Heart right ventricle (tissue), 16 donors: ENCODE measurements at regions not wholly inside any gene's neighbourhood (a gene's known extent, or its start where the extent isn't known, plus 50 kb on each side); places are given as distances from the start of the nearest gene placed in this dataset.

Source experiments
- ATAC-seq, 8 donors: fragments of 200-7000 bp; cut with Tn5 transposase; one replicate each; pipeline ENCODE4 v1.9.1; 2020; ENCODE audit warnings: mild to moderate bottlenecking in 8 of 8, moderate library complexity in 8 of 8, moderate number of reproducible peaks in 1 of 8
- DNase-seq, 2 donors: peaks; one replicate each; pipeline ENCODE4 v3.0.0-alpha.2; 2020
- H3K27ac ChIP-seq, 10 donors: fragments of 200-600 bp; sonication (generic) in 2 of 10; one replicate each; pipeline versions ENCODE4 v1.5.0 to v1.8.0; 2020 to 2022; ENCODE audit warnings: mild to moderate bottlenecking in 3 of 10
- H3K27me3 ChIP-seq, 7 donors: fragments of 200-600 bp; one replicate each; pipeline ENCODE4 v1.8.0; 2021 to 2022; ENCODE audit warnings: mild to moderate bottlenecking in 2 of 7
- H3K36me3 ChIP-seq, 9 donors: fragments of 200-600 bp; sonication (generic) in 1 of 9; one replicate each; pipeline versions ENCODE4 v1.5.0 to v1.8.0; 2020 to 2022; ENCODE audit warnings: mild to moderate bottlenecking in 2 of 9
- H3K4me1 ChIP-seq, 9 donors: fragments of 200-600 bp; sonication (generic) in 1 of 9; one replicate each; pipeline versions ENCODE4 v1.5.0 to v1.8.0; 2020 to 2022; ENCODE audit warnings: mild to moderate bottlenecking in 4 of 9
- H3K4me3 ChIP-seq, 10 donors: fragments of 200-600 bp; sonication (generic) in 2 of 10; one replicate each; pipeline versions ENCODE4 v1.5.0 to v1.8.0; 2020 to 2022; ENCODE audit warnings: mild to moderate bottlenecking in 7 of 10, moderate library complexity in 2 of 10
- H3K9me3 ChIP-seq, 11 donors: fragments of 200-600 bp in 10 of 11; sonication (generic) in 2 of 11; one replicate each; pipeline versions ENCODE4 v1.5.0 to v1.8.0; 2013 to 2022; ENCODE audit warnings: mild to moderate bottlenecking in 2 of 11, control low read depth in 1 of 11, moderate library complexity in 1 of 11
- CTCF ChIP-seq, 9 donors: fragments of 200-600 bp; sonication (generic) in 2 of 9; IDR thresholded peaks; one replicate each; pipeline versions ENCODE4 v1.5.0 to v1.8.0; 2021 to 2022; ENCODE audit warnings: antibody characterized with exemption in 9 of 9, mild to moderate bottlenecking in 5 of 9, moderate library complexity in 1 of 9
- WGBS, 2 donors: extraction: QIAGEN DNeasy Blood & Tissue Kit; methylation state at CpG; one replicate each; pipeline ENCODE4 v1.1.7; 2013; ENCODE audit warnings: inconsistent platforms in 1 of 2; 5-methylcytosine and 5-hydroxymethylcytosine counted together
- intact Hi-C, 10 donors: fragments of 100-400 bp; cut with DNase I; formaldehyde crosslinking; loops; one replicate each; pipeline versions ENCODE4 v1.11.1 to v1.14.2; 2022
- donor health status: Arrhythmogenic right ventricular cardiomyopathy.
- donor health status: ischemic (EF 13 %, LVEDD 7.1; RV severe dilation, severe dysfunction).
- donor health status: healthy with polysubstance abuse.
- donor health status: DM: no; HTN: yes; CAD: no.
- donor health status: DM: no; HTN: no; CAD: no.
- donor health status: ischemic (EF 25% LVEDD 6.9; RV normal size, moderate dysfunction).
- donor health status: ischemic (EF 25% LVEDD 5.7; RV mildly dilated, moderate dysfunction).
- donor health status: healthy.
- donor health status: DM: yes; HTN: yes; CAD: no.
- donor health status: Ischemic cardiomyopathy.
- donor health status: ischemic (EF 35%, LVEDD 5.7; RV mildly dilated, moderate dysfunction).
- donor health status: nonischemic (EF 11% LVEDD 7.7; RV severe dilation, severe dysfunction).
- donor health status: DM: yes; HTN: yes; CAD: no.
- donor health status: PGD.
- donor health status: ischemic (EF 29% LVEDD 5.4; RV normal size, mild dysfunction).
- donor health status: nonischemic (EF 23%, LVEDD 6.1; RV moderate dilation, normal function).

GRCh38 chr1:95326023-95326422, 92.0 kb downstream of the RWDD3 start:
- 54 to 64% methylated on average over 4 of the region's 4 CpGs for WGBS, 2 donors
- H3K4me1 ChIP-seq, result no peaks in the 10 kb centered on the region
- no peak overlapping the region for H3K27ac ChIP-seq
- no peak for DNase-seq
- H3K9me3 ChIP-seq, result no peaks in the 10 kb centered on the region
- intact Hi-C loops, result no loop called here
- peaks cover 0 to 6% (median 0%) of the 10 kb centered on the region in 7 donors for H3K27me3 ChIP-seq
- no peak overlapping the region for H3K4me3 ChIP-seq
- H3K36me3 ChIP-seq, result no peaks in the 10 kb centered on the region
- no peak for ATAC-seq
- TF ChIP-seq CTCF (IDR thresholded peaks at IDR 0.05), result no peak

- no peak for TF ChIP-seq CTCF (IDR thresholded peaks at IDR 0.05)
- DNase-seq, result no peak
- WGBS, 2 donors, result 81 to 89% methylated on average over 1 of the region's 1 CpG
- no peaks in the 10 kb centered on the region for H3K9me3 ChIP-seq
- no peaks in the 10 kb centered on the region for H3K27me3 ChIP-seq
- H3K27ac ChIP-seq, result no peak overlapping the region
- H3K4me1 ChIP-seq, result no peaks in the 10 kb centered on the region
- intact Hi-C loops, result no loop called here
- peak in 1 of 8 donors; percentile 77 for ATAC-seq
- H3K4me3 ChIP-seq, result no peak overlapping the region
- no peaks in the 10 kb centered on the region for H3K36me3 ChIP-seq
These were observed 98.7 kb downstream of the RWDD3 start for GRCh38 chr1:95332754-95333153.

- 62 to 63% methylated on average over 9 of the region's 9 CpGs for WGBS, 2 donors
- TF ChIP-seq CTCF (IDR thresholded peaks at IDR 0.05), result no peak
- Histone ChIP-seq H3K9me3 (no peaks in the 10 kb centered on the region), H3K36me3 (no peaks in the 10 kb centered on the region), H3K27me3 (no peaks in the 10 kb centered on the region), H3K27ac (no peak overlapping the region), H3K4me1 (peaks cover 0 to 13% (median 0%) of the 10 kb centered on the region in 9 donors), H3K4me3 (no peak overlapping the region)
- intact Hi-C loops, result no loop called here
- DNase-seq, result no peak
- peak in 2 of 8 donors; percentile 27 to 62 for ATAC-seq
These were observed 105.4 kb downstream of the RWDD3 start for GRCh38 chr1:95339377-95339776.

GRCh38 chr1:95340061-95340460, 106.1 kb downstream of the RWDD3 start:
- no peak overlapping the region for H3K4me3 ChIP-seq
- H3K4me1 ChIP-seq, result peaks cover 0 to 13% (median 0%) of the 10 kb centered on the region in 9 donors
- no peaks in the 10 kb centered on the region for H3K9me3 ChIP-seq
- no peaks in the 10 kb centered on the region for H3K27me3 ChIP-seq
- H3K27ac ChIP-seq, result peak overlapping the region in 2 of 10 donors; percentile 14 to 48
- ATAC-seq (peak; percentile 71 to 100 (median 94)), DNase-seq (peak in 1 of 2 donors; percentile 49)
- intact Hi-C loops, result no loop called here
- no peak for TF ChIP-seq CTCF (IDR thresholded peaks at IDR 0.05)
- no peaks in the 10 kb centered on the region for H3K36me3 ChIP-seq
- 31% methylated on average over 2 of the region's 2 CpGs for WGBS, 2 donors
